ENCODE measurements at regions not wholly inside any gene's neighbourhood (a gene's known extent, or its start where the extent isn't known, plus 50 kb on each side); places are given as distances from the start of the nearest gene placed in this dataset.

GRCh38 chr11:10396771-10397170, 58.3 kb upstream of the AMPD3 start (continued):
- TF ChIP-seq SIX5 (IDR thresholded peaks at IDR 0.05; ENCODE audit: low read depth, low read length) (no peak), SP2 (IDR thresholded peaks at IDR 0.05; ENCODE audit: low read length) (no peak)
